GM12878 (cell line): ENCODE measurements at regions not wholly inside any gene's neighbourhood (a gene's known extent, or its start where the extent isn't known, plus 50 kb on each side); places are given as distances from the start of the nearest gene placed in this dataset.

ENCODE experiments used
- ATAC-seq: fragments of 200-7000 bp; cut with Tn5 transposase; 3 replicates; pipeline ENCODE4 v1.9.1; 2020; ENCODE audit warnings: mild to moderate bottlenecking, moderate library complexity
- BruUV-seq: library from RNA; stranded (reverse); fragments of 400-500 nt; replicated peaks from 2 replicates; lab custom pipeline; 2021; lab: Mats Ljungman, UMichigan
- CTCF ChIA-PET: fragments of 300-600 bp; sonication (Branson Sonifier 250); formaldehyde crosslinking; extraction: SDS; loops from one replicate; lab custom pipeline; 2021; ENCODE audit warnings: inconsistent platforms; lab: Yijun Ruan, JAX
- POLR2A ChIA-PET: fragments of 350-600 bp; formaldehyde crosslinking; extraction: SDS; loops from one replicate; lab custom pipeline; 2021; ENCODE audit warnings: inconsistent platforms; lab: Charles Lee
- RAD21 ChIA-PET: fragments of 300-600 bp; sonication (Branson Sonifier 250); formaldehyde crosslinking; loops from one replicate; lab custom pipeline; 2023; ENCODE audit warnings: antibody characterized with exemption; ENCODE audit not compliant: unreplicated experiment; lab: Charles Lee
- SMC1A ChIA-PET: fragments of 300-600 bp; sonication (Branson Sonifier 250); formaldehyde crosslinking; loops from one replicate; lab custom pipeline; 2023; ENCODE audit not compliant: unreplicated experiment, uncharacterized antibody; lab: Charles Lee
- DNase-seq: peaks from one replicate; pipeline ENCODE4 v3.0.0-alpha.2; 2011; ENCODE audit warnings: low read depth, low spot score
- FAIRE-seq: peaks from 3 replicates; lab custom pipeline; 2011; peaks lifted over from hg19 to GRCh38; lab: Jason Lieb, UNC
- H2AFZ ChIP-seq: 2 replicates; pipeline ENCODE4 v1.6.0; 2011; ENCODE audit warnings: low read depth, low read length, control low read depth; ENCODE audit not compliant: control insufficient read depth
- H3K27ac ChIP-seq: 2 replicates; pipeline ENCODE4 v1.5.1; 2011; ENCODE audit warnings: control low read depth; ENCODE audit not compliant: control insufficient read depth, insufficient read depth
- H3K27me3 ChIP-seq, 2 experiments: replicated peaks in 1 of 2; 2 replicates each; pipeline versions ENCODE4 v1.6.0 to v1.6.1; 2011; ENCODE audit warnings: low read length in 1 of 2; ENCODE audit not compliant: control insufficient read depth in 2 of 2, insufficient read depth in 2 of 2
- H3K36me3 ChIP-seq, 2 experiments: 2 replicates each; pipeline ENCODE4 v1.5.1; 2011; ENCODE audit warnings: low read length in 1 of 2; ENCODE audit not compliant: control insufficient read depth in 2 of 2, insufficient read depth in 2 of 2
- H3K4me1 ChIP-seq: 2 replicates; pipeline ENCODE4 v1.6.1; 2011; ENCODE audit warnings: mild to moderate bottlenecking, low read length, moderate library complexity, mixed read lengths; ENCODE audit not compliant: control insufficient read depth, insufficient read depth
- H3K4me2 ChIP-seq: 2 replicates; pipeline ENCODE4 v1.6.0; 2011; ENCODE audit warnings: control low read depth; ENCODE audit not compliant: control insufficient read depth, insufficient read depth
- H3K4me3 ChIP-seq: fragments of 200-600 bp; sonication (generic); 2 replicates; pipeline ENCODE4 v1.5.1; 2016
- H3K79me2 ChIP-seq: 2 replicates; pipeline ENCODE4 v1.6.0; 2011; ENCODE audit warnings: low read length; ENCODE audit not compliant: control insufficient read depth, insufficient read depth
- H3K9ac ChIP-seq: 2 replicates; pipeline ENCODE4 v1.8.0; 2011; ENCODE audit warnings: low read length, control low read depth, mixed read lengths; ENCODE audit not compliant: control insufficient read depth, insufficient read depth
- H3K9me3 ChIP-seq: replicated peaks from 3 replicates; pipeline ENCODE4 v1.5.1; 2011; ENCODE audit warnings: mild to moderate bottlenecking, low read length; ENCODE audit not compliant: control insufficient read depth, insufficient read depth
- H4K20me1 ChIP-seq: 2 replicates; pipeline ENCODE4 v1.6.0; 2011; ENCODE audit not compliant: control insufficient read depth, insufficient read depth
- BCL11A ChIP-seq: IDR thresholded peaks from 2 replicates; pipeline ENCODE4 v1.6.1; 2011; ENCODE audit warnings: low read depth, low read length
- BHLHE40 ChIP-seq, 2 experiments: fragments of 450-650 bp in 1 of 2; IDR thresholded peaks; 2 replicates each; pipeline ENCODE4 v1.6.1; 2011 to 2017; ENCODE audit warnings: low read depth in 2 of 2, borderline replicate concordance in 1 of 2, improper control_type of control experiment in 1 of 2, low read length in 1 of 2, mild to moderate bottlenecking in 1 of 2
- CHD2 ChIP-seq: IDR thresholded peaks from 2 replicates; pipeline ENCODE4 v1.6.1; 2011; ENCODE audit warnings: low read depth, low read length, improper control_type of control experiment, borderline replicate concordance
- CREM ChIP-seq: IDR thresholded peaks from 2 replicates; pipeline ENCODE4 v1.6.1; 2014; ENCODE audit warnings: antibody characterized with exemption, low read depth
- E2F8 ChIP-seq: fragments of 450-650 bp; IDR thresholded peaks from 2 replicates; pipeline ENCODE4 v1.6.1; 2018; ENCODE audit warnings: mild to moderate bottlenecking, low read depth, moderate library complexity; ENCODE audit not compliant: partially characterized antibody
- EP300 ChIP-seq, 2 experiments: fragments of 150-350 bp in 1 of 2; IDR thresholded peaks; 2 replicates each; pipeline ENCODE4 v1.6.1; 2011 to 2012; ENCODE audit warnings: low read depth in 2 of 2, low read length in 2 of 2, borderline replicate concordance in 1 of 2, improper control_type of control experiment in 1 of 2, inconsistent platforms in 1 of 2; ENCODE audit not compliant: control insufficient read depth in 1 of 2
- HCFC1 ChIP-seq: fragments of 150-350 bp; IDR thresholded peaks from 2 replicates; pipeline ENCODE4 v1.6.1; 2014; ENCODE audit warnings: low read length
- IKZF1 ChIP-seq: fragments of 450-650 bp; conservative IDR thresholded peaks from 2 replicates; pipeline ENCODE4 v1.6.1; 2017; ENCODE audit warnings: antibody characterized with exemption, mild to moderate bottlenecking
- IKZF2 ChIP-seq, 2 experiments: fragments of 450-650 bp; IDR thresholded peaks; 2 replicates each; pipeline ENCODE4 v1.6.1; 2017; ENCODE audit warnings: mild to moderate bottlenecking in 2 of 2, moderate library complexity in 2 of 2
- IRF4 ChIP-seq: IDR thresholded peaks from 2 replicates; pipeline ENCODE4 v1.6.1; 2011; ENCODE audit warnings: low read depth, low read length
- KAT2A ChIP-seq: conservative IDR thresholded peaks from 2 replicates; pipeline ENCODE4 v1.6.1; 2011; ENCODE audit warnings: low read depth, low read length; ENCODE audit not compliant: control insufficient read depth
- NFYA ChIP-seq: IDR thresholded peaks from 2 replicates; pipeline ENCODE4 v1.6.1; 2011; ENCODE audit warnings: low read depth, mild to moderate bottlenecking, low read length, improper control_type of control experiment, borderline replicate concordance
- RAD51 ChIP-seq: fragments of 450-650 bp; IDR thresholded peaks from 2 replicates; pipeline ENCODE4 v1.6.1; 2016; ENCODE audit warnings: moderate library complexity, mild to moderate bottlenecking, inconsistent platforms
- RUNX3 ChIP-seq: IDR thresholded peaks from 2 replicates; pipeline ENCODE4 v1.6.1; 2012; ENCODE audit warnings: low read length, inconsistent platforms
- SPI1 ChIP-seq: IDR thresholded peaks from 2 replicates; pipeline ENCODE4 v1.6.1; 2011; ENCODE audit warnings: low read depth, mild to moderate bottlenecking, low read length, moderate library complexity, borderline replicate concordance; ENCODE audit not compliant: insufficient read depth
- USF1 ChIP-seq: IDR thresholded peaks from 2 replicates; pipeline ENCODE4 v1.6.1; 2011; ENCODE audit warnings: borderline replicate concordance, low read depth, mild to moderate bottlenecking, moderate library complexity, mixed read lengths, low read length; ENCODE audit not compliant: insufficient read depth; ENCODE audit errors: extremely low read length
- ZBED1 ChIP-seq: IDR thresholded peaks from 2 replicates; pipeline ENCODE4 v1.6.1; 2016; ENCODE audit warnings: borderline replicate concordance
- WGBS: methylation state at CpG from one replicate; pipeline ENCODE4 v1.1.6; 2016; ENCODE audit warnings: low lambda C conversion rate; ENCODE audit not compliant: insufficient replicate concordance, insufficient coverage; ENCODE audit errors: missing lambda C conversion rate; 5-methylcytosine and 5-hydroxymethylcytosine counted together
- in situ Hi-C: fragments of 300-500 bp; cut with MboI; formaldehyde crosslinking; loops from 9 replicates; pipeline ENCODE4 v1.14.3; 2018; ENCODE audit warnings: mixed read lengths
- intact Hi-C: fragments of 100-400 bp; cut with micrococcal nuclease; formaldehyde crosslinking; loops from one replicate; pipeline ENCODE4 v1.14.2; 2022; ENCODE audit not compliant: unreplicated experiment

- Histone ChIP-seq H3K79me2 (no peaks in the 10 kb centered on the region), H3K4me3 (no peak overlapping the region), H2AFZ (no peak overlapping the region; the same call in 1 of the 2 replicates), H3K4me2 (no peak overlapping the region), H3K27me3 (no peaks in the 10 kb centered on the region), H3K4me1 (peaks cover 13% of the 10 kb centered on the region), H3K9me3 (no peaks in the 10 kb centered on the region; the same call in 2 of the 3 replicates), H4K20me1 (no peaks in the 10 kb centered on the region), H3K27ac (no peak overlapping the region), H3K36me3 (no peaks in the 10 kb centered on the region)
- BruUV-seq, result no TSS peak
- CTCF ChIA-PET, result interaction anchor here (1.4 to 2.4 kb wide), 4 partner anchors 18 to 213 kb away, joined by 3 to 11 read pairs (median 4); no protein-coding TSS in a partner anchor
- POLR2A ChIA-PET, result interaction anchor here (0.8 to 1.2 kb wide), 2 partner anchors 188 to 190 kb away, joined by 3 read pairs; no protein-coding TSS in a partner anchor
- in situ Hi-C loops, result no loop called here
- WGBS, result 91% methylated on average over 1 of the region's 1 CpG
- SMC1A ChIA-PET, result interaction anchor here (0.7 to 2.4 kb wide), 11 partner anchors 9 to 221 kb away, joined by 3 to 9 read pairs (median 3); no protein-coding TSS in a partner anchor
- peak; percentile 39 for DNase-seq
- no peak for FAIRE-seq
- ATAC-seq, result peak; percentile 81
- TF ChIP-seq RAD51 (0 out of 2 replicates have a peak, but pooled peaks have one; percentile 34), EP300 (IDR thresholded peaks at IDR 0.05; ENCODE audit: borderline replicate concordance in 1 of 2, control insufficient read depth in 1 of 2, low read depth in 2 of 2, low read length in 2 of 2) (peak in 1 of 2 experiments; percentile 23; a peak in 1 of 4 replicates), IRF4 (0 out of 2 replicates have a peak, but pooled peaks have one; percentile 56), E2F8 (no peak), NFYA (no peak), ZBED1 (no peak), HCFC1 (no peak), BCL11A (0 out of 2 replicates have a peak, but pooled peaks have one; percentile 32), USF1 (peak; percentile 27), BHLHE40 (IDR thresholded peaks at IDR 0.05; ENCODE audit: borderline replicate concordance in 1 of 2, low read depth in 2 of 2, low read length in 1 of 2) (peak in 1 of 2 experiments; percentile 33; a peak in 1 of 4 replicates), KAT2A (no peak), CHD2 (no peak), IKZF1 (0 out of 2 replicates have a peak, but pooled peaks have one; percentile 17), RUNX3 (peak; percentile 26; the same call in 1 of the 2 replicates), CREM (no peak), SPI1 (peak; percentile 48; the same call in 1 of the 2 replicates), IKZF2 (IDR thresholded peaks at IDR 0.05) (0 out of 4 replicates have a peak, but pooled peaks of 1 of the 2 experiments have one; percentile 29)
- TF ChIP-seq, all 136 proteins: peak for 10
- RAD21 ChIA-PET, result interaction anchor here (1.1 to 2.2 kb wide), 3 partner anchors 46 to 184 kb away, joined by 3 to 9 read pairs (median 9); no protein-coding TSS in a partner anchor
- H3K9ac ChIP-seq, result no peak overlapping the region
- intact Hi-C loops, result loop anchor here (10.0 kb wide), 1 partner anchor 91 kb away; no protein-coding TSS in a partner anchor
Observed at GRCh38 chr6:119535332-119535731, 185.8 kb upstream of the MAN1A1 start.
